GM19239 (cell line): ENCODE measurements at regions not wholly inside any gene's neighbourhood (a gene's known extent, or its start where the extent isn't known, plus 50 kb on each side); places are given as distances from the start of the nearest gene placed in this dataset.
A peak's percentile ranks its signal among the peaks of the same experiment; 100 is the strongest.
"Not testable (repeated sequence)": the region's sequence is repeated elsewhere in the genome, so short reads cannot be mapped to it uniquely, and the experiment has no call there.

Experiments used
- DNase-seq: peaks from one replicate; pipeline ENCODE4 v3.0.0; 2011; ENCODE audit warnings: low spot score; ENCODE audit not compliant: insufficient read length
- FAIRE-seq: peaks from 2 replicates; lab custom pipeline; 2011; peaks lifted over from hg19 to GRCh38; lab: Jason Lieb, UNC

DNA sequence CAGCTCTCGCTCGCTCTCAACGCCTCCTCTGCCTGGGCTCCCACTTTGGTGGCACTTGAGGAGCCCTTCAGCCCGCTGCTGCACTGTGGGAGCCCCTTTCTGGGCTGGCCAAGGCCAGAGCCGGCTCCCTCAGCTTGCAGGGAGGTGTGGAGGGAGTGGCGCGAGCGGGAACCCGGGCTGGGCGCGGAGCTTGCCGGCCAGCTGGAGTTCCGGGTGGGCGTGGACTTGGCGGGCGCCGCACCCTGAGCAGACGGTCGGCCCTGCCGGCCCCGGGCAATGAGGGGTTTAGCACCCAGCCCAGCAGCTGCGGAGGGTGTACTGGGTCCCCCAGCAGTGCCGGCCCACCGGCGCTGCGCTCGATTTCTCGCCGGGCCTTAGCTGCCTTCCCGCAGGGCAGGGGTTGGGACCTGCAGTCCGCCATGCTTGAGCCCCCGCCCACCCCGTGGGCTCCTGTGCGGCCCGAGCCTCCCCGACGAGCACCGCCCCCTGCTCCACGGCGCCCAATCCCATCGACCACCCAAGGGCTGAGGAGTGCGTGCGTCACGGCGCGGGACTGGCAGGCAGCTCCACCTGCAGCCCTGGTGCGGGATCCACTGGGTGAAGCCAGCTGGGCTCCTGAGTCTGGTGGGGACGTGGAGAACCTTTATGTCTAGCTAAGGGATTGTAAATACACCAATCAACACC, 1128.9 kb downstream of the GATA3 start:
- not testable (repeated sequence) for FAIRE-seq, DNase-seq

DNA sequence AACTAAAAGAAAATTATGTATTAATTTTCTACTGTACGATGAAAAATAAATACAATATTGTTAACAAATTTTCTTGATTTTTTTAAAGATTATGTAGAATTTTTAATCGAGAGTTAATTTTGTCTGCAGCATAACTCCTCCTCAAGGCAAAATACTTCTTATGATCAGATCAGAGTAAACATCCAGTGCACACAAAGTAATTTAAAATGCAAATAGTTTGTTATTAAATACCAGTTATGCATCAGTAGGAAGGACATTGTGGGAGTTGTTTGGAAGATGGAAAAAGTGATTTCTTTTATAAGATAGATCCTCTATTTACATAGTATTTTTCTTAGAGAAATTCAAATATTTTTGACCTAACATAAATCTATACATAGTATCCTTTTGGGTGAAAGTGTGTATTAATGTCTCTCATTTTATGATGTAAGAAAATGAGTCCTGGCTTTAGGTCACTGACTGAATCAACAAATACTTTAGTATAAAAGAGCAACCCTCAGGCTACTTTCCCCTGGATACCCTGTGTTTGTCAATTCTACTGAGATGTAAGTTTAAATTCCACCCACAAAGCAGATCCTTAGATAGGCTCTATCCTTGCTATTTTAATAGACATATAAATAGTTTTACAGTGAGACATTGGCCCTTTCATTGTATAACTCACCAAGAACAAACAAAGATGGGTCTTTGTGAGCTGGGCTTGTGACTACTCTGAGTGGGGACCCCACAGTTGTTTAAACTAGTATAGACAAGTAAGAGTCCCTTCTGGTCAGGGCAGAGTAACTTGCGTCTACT, 1133.7 kb downstream of the GATA3 start:
- no peak for FAIRE-seq
- no peak for DNase-seq

DNA sequence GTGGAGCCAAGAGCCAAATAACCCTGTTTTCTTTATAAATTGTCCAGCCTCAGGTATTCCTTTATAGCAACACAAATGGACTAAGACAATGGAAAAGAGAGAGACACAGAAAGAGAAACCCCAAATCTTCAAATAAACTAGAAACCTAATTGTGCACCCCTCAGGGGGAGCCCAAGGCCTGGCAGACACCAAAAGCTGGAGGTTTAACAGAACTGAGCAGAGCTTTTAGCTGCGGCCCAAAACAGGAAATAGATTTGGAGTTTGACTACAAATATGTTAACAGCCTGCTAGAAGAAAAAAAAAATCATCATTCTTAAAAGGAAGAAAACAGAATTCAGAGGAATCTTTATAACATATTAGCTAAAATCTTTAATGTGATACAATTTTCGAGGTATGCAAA, 1135.0 kb downstream of the GATA3 start:
- DNase-seq (no peak), FAIRE-seq (no peak)

DNA sequence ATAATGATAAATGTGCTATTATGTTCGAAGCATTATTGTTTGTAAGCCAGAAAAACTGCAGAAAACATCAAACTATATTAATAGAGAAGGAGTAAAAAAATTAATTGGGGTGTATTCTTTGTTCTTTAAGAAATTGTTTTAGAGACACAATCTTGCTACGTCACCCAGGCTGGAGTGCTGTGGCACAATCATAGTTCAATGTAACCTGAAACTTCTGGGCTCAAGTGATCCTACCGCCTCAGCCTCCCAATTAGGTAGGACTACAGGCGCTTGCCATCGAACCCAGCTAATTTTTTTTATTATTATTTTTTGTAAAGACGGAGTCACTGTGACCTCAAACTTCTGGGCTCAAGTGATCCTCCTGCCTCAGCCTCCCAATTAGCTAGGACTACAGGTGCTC, 1138.6 kb downstream of the GATA3 start:
- FAIRE-seq (no peak), DNase-seq (no peak)

DNA sequence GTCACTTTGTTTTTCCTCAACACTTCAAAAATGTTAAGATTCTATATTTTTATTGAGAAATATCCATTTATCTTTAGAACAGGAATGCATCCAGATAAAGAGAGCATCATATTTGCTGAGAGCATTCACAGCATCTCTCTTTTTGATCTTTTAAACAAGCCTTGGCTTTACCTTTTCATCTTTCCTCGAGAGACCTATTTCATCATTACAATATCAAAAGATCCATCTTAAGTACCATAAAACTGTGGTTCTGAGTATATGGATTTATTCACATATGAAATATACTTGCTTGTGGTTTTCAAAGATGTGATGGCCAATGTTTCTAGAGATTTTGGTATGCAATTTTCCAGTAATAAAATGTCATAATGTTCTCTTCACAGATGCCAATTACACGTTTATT, 1140.9 kb downstream of the GATA3 start:
- FAIRE-seq = no peak

DNA sequence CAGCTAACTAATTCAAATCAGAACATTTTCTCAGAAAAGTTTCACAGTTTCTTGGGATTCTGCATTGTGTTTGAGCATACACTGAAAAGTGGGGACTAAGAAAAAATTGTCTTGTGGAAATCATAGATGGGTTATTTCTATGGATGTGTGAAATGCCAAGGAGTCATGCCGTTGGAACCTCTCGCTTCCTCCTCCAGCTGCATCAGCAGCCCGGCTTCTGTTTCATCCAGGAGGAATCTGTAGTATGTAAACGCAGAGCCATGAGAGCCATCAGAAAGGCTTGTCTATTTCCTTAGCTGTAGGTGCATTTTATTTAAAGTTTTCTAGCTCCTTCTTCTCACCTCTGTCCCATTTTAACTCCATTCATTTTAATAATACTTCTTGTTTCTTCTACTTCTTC, 1144.1 kb downstream of the GATA3 start:
- FAIRE-seq (no peak), DNase-seq (no peak)

More for the DNA sequence above, 1140.9 kb downstream of the GATA3 start:
- no peak for DNase-seq

DNA sequence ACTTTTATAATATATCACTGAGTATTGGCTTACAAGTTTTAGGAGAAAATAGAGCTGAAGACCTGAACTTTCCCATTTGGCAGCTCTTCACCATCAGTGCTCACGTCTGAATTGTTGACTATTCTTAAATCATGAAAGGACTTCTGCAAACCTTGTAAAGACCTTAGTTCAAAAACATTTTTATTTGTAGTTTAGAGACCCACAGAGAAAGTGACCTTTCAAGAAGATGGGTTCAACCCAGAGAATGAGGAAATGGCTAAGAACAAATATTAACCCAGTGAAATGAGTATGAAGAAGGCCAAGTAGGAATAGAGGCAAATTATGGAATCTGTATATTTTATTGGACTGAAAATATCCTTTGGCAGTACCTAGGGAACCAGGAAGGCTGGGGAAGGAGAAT, 1151.1 kb downstream of the GATA3 start:
- FAIRE-seq (no peak), DNase-seq (no peak)

DNA sequence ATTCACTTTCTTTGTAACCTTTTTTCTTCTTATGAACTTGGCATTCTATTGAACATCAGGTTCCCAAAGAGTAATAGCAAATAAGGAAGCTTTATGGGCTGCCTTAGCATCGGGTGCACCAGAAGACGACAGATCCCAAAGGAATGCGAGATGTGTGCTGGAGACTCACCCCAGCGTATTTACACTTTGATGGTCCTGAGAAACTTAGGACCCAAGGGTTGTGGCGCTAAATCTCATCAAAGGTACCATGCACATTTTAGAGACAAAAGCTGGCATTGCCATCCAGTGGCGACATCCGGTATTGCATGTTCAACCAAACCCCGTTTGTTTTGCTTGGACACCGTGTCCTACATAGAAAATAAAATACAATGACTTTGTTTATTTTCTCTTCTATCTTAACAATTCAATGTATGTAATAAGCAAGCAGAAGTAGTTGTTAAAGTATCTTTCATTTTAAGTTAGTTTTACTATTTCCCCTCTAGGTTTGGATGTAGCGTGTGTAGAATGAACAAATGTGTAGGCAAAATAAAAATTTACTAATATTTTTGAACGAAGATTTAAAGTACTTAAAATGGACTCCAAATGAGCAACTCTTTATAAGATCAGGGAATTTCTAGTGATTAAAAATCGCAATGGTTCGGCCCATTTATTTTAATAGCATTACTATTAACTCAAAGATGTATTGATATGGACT, 1154.8 kb downstream of the GATA3 start:
- FAIRE-seq (peak; percentile 85), DNase-seq (peak; percentile 23)

DNA sequence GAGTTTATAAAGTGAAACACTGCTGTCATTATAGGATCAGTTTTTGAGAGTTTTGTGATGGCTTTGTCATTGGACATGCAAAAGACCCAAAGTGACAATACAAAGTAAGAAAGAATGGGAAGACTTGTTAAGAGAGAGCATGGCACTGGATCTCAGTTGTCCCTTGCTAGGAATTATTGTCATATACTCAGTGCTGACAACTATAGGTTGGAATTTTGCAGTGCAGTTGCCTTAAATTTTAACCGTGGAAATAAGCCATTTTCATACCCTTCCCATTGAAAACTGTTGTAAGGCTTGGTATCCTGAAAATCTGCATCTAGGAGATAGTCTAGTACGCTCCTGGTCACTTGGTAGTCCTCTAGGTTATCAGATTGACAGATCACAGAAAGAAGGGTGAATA, 1156.7 kb downstream of the GATA3 start:
- DNase-seq (no peak), FAIRE-seq (no peak)

DNA sequence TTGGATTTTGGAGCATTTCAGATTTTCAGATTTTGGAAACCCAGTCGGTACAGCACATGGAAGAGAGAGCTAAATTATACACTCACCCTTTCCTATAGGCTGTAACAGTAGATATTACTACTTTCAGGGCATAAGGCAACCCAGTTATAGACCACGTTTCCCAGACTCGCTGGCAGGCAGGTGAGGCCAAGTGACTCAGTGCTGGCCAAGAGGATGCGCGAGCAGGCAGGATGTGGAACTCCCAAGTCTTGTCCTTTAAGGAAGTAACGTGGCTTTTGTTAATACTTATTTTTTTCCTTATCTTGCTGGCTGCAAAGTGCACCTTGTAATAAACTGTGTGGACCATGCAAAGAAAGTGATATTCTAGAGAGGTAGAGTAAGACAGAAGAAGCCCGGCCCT, 1160.1 kb downstream of the GATA3 start:
- FAIRE-seq = no peak
- DNase-seq = no peak

DNA sequence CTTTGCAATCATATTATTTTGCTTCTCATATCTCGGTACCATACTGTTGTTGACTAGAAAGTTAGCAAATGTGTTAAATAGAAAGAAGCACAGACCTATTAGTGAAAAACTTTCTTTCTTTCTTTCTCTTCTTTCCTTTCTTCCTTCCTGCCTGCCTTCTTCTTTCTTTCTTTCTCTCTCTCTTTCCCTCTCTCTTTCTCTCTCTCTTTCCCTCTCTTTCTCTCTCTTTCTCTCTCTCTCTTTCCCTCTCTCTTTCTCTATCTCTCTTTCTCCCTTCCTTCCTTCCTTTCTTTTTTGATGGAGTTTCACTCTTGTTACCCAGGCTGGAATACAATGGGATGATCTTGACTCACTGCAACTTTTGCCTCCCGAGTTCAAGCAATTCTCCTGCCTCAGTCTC, 1160.6 kb downstream of the GATA3 start:
- FAIRE-seq (no peak), DNase-seq (no peak)

DNA sequence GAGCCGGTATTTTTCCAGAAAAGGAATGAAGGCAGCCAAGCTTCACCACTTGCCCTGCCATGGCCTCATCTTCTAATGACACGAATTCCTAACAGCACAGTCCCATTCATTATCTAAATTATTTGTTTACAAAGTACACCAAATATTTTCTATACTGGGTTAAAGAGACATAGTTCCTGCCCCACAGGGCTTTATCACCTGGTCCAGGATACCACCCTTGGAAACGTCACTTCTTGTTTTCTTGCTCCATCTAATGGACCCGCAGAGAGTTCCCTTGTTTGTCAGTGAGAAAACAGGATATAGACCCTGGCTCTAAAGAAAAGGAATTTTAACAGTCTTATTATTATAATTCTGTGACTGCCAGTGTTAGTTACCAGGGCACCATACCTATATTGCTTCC, 1165.4 kb downstream of the GATA3 start:
- DNase-seq = no peak
- FAIRE-seq = no peak

DNA sequence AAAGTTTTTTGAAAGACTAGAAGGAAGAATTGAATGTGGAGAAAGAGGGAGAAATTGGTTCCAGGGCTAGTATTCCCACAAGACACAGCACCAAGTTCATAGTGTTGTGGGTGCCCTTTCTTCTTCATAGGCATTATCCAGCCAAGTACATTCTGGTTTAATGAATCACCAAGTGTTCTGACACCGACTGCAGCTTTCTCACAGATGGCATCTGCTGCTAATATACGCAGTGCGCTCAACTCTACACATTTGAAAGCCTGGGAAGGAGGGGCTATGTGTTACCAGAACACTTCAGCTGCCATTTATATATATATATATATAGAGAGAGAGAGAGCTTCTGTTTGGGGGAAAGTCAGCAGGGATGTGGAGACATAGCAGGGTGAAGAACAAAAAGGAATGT, 1168.4 kb downstream of the GATA3 start:
- DNase-seq = no peak
- no peak for FAIRE-seq

DNA sequence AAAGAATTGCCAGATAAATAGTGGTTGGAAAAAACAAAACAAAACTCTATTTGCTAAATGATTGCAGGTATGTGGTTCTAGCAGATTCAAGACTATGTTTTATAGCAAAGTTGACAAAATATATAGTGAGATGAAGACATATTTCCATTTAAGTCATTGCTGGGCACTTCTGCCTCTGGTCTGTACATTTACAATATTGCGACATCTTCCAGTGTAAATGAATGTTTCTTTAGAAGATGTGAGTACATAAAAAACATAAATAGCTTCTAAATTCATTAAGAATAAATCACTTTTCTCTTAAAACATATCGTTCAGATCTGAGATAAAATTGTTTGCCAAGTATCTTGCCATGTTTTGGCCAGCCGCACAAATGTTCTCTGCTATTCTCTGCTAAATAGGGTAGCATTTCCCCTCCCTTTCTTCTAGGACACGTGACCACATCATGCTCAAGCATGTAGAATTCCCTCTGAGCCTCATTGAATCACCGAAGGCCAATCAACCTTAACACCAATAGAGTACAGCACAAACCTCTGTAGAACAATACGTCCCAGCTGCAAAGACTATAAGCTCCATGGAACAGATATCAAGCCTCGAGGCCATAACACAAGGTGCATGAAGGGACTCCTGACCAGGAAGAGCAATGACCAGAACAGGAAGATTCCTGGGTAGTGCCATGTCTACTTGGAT, 1173.3 kb downstream of the GATA3 start:
- no peak for DNase-seq
- no peak for FAIRE-seq

DNA sequence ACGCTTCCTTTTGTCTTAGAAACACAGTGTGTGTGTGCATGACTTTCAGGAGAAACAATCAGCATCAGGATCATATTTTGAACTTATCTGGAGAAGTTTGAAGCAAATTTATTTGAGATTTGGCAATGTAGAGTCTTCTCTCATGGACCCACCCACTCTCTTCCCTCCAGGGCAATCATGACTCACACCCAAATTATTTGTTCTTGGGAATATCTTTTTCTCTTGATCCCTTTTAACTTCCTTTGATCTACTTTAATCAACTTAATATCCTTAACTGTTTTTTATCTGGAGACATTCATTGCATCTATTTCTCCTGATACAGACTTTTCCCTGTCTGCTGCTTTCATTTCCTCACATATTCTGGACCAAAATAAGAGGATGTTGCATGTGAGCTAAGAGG, 1174.3 kb downstream of the GATA3 start:
- no peak for FAIRE-seq
- DNase-seq = no peak

DNA sequence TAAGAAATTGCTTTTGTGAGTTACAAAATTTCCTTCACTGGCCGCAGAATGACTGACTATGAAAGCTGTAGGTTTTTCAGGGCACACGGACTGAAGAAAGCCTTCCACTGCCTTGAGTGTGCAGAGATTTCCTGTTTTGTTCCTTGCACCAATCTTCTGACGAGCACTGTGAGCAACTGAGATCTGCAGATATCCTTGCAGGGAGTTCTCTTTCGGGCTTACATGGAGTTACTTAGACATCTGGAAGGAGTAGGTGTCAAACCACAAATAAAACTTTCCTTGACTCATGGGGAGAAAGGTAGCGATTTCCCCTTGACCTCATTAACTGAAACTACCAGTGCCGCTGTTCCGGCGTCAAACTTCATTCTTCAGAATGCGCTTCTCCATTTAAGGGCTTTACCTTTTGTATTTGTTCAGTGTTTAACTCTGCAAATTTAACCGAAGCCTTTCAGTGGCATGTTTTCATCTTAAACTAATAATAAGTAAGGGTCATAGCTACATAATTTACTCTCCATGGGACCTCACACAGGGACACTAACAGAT, 1175.3 kb downstream of the GATA3 start:
- no peak for FAIRE-seq
- DNase-seq = no peak

DNA sequence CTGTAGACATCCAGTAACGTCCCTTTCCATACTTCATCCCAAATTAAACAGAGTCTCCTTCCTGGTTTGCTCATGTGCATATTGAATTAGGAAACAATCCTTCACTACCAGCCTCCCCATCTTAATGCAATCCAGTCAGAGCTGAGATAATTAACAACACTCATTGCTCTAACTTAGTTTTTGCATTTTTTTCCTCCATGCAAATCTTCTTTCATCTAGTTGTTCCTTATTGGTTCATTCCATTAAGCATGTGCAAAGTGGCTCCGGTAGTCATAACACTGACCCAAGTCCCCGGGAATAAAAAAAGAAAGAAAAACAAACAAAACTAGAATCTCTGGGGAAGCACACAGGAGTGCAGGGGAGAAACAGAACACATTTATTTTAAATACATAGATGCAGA, 1176.1 kb downstream of the GATA3 start:
- no peak for FAIRE-seq
- DNase-seq = no peak

DNA sequence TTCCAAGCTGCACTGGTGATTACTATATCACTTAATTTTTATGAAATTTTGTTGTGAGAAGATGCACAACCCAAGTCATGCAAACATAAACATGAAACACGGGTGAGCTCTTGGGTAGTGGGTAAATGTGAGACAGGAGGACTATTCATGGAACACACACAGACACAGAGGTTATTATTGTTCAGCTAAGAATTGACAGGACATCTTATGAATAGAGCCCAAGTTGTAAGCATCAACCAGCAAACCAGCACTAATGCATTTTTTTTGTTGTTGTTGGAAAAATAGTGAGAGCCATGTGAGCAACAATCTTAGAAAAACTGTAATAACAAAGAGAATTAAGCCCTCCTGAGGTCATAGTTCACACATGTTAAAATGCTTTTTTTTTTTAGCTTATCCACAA, 1179.7 kb downstream of the GATA3 start:
- no peak for DNase-seq
- no peak for FAIRE-seq

DNA sequence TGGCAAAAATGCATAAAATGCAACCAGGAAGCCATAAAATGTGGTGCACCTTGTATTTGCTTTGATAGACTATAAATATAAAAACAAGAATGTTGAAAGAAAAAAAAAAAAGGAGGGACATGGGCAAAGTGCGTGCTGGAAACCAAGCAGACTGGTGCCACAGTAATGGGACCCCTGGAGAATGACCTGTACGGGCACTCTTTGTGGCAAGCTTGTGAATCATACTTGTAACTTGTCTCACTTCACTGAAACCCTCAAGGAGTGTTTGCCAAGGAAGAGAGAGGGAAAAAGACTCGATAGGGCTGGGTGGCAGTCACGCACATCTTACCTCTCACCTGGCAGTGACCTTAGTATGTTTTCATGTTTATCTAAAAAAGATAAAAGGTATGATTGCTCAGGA, 1183.6 kb downstream of the GATA3 start:
- FAIRE-seq (no peak), DNase-seq (no peak)

DNA sequence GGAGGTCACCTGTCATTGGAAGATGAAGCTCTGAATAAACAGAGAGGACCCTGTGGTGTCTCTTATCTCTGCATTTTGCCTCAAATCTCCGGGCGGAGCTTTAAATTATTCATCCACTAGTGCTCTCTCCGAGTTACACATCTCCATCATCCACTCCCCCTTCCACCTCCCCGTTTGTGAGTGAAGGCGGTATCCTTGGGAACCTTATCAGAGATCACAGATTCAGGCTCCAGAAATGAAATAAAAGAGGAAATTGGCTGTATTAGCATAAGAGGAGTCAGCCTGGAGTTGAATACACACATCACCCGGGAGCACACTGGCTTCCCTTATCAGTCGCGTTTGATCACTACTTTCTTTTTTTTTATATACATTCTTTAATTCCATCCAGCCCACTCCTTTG, 1184.8 kb downstream of the GATA3 start:
- FAIRE-seq (no peak), DNase-seq (no peak)
